GM23338 (cell line): ENCODE measurements at regions not wholly inside any gene's neighbourhood (a gene's known extent, or its start where the extent isn't known, plus 50 kb on each side); places are given as distances from the start of the nearest gene placed in this dataset.

Experiments
- ATAC-seq: fragments of 200-7000 bp; cut with Tn5 transposase; 3 replicates; pipeline ENCODE4 v1.9.1; 2020
- DNase-seq: peaks from one replicate; pipeline ENCODE4 v3.0.0-alpha.2; 2015; ENCODE audit warnings: low spot score
- H2AFZ ChIP-seq: fragments of 200-600 bp; sonication (generic); 2 replicates; pipeline ENCODE4 v1.8.0; 2016; ENCODE audit warnings: antibody characterized with exemption, mild to moderate bottlenecking, moderate library complexity
- H3F3A ChIP-seq: fragments of 200-600 bp; sonication (generic); replicated peaks from 2 replicates; pipeline ENCODE4 v1.8.0; 2017; ENCODE audit warnings: antibody characterized with exemption, mixed run types, low read depth
- H3K27ac ChIP-seq: fragments of 200-600 bp; sonication (generic); 2 replicates; pipeline ENCODE4 v1.6.1; 2016; ENCODE audit warnings: low read depth
- H3K27me3 ChIP-seq: fragments of 200-600 bp; sonication (generic); 2 replicates; pipeline ENCODE4 v1.8.0; 2016; ENCODE audit warnings: mild to moderate bottlenecking, mixed run types, moderate library complexity; ENCODE audit not compliant: insufficient read depth
- H3K36me3 ChIP-seq: fragments of 200-600 bp; sonication (generic); 2 replicates; pipeline ENCODE4 v1.8.0; 2016; ENCODE audit warnings: mild to moderate bottlenecking; ENCODE audit not compliant: insufficient read depth
- H3K4me1 ChIP-seq: fragments of 200-600 bp; sonication (generic); 2 replicates; pipeline ENCODE4 v1.8.0; 2016; ENCODE audit warnings: mild to moderate bottlenecking, moderate library complexity; ENCODE audit not compliant: insufficient read depth
- H3K4me2 ChIP-seq: fragments of 200-600 bp; sonication (generic); 2 replicates; pipeline ENCODE4 v1.7.1; 2017; ENCODE audit warnings: mixed run types
- H3K4me3 ChIP-seq: fragments of 200-600 bp; sonication (generic); 2 replicates; pipeline ENCODE4 v1.6.1; 2016; ENCODE audit warnings: mixed run types
- H3K79me2 ChIP-seq: fragments of 200-600 bp; sonication (generic); replicated peaks from 2 replicates; pipeline ENCODE4 v1.8.0; 2017; ENCODE audit warnings: mild to moderate bottlenecking; ENCODE audit not compliant: insufficient read depth
- H3K9me2 ChIP-seq: fragments of 200-600 bp; sonication (generic); 2 replicates; pipeline ENCODE4 v1.8.0; 2017; ENCODE audit not compliant: insufficient read depth
- H4K20me1 ChIP-seq: fragments of 200-600 bp; sonication (generic); replicated peaks from 2 replicates; pipeline ENCODE4 v1.8.0; 2017; ENCODE audit warnings: mild to moderate bottlenecking; ENCODE audit not compliant: insufficient read depth
- H3K27ac Mint-ChIP-seq: 2 replicates; pipeline ENCODE4 v1.8.0; 2020; ENCODE audit warnings: inconsistent platforms, mild to moderate bottlenecking, moderate library complexity, mixed read lengths
- H3K27me3 Mint-ChIP-seq: 3 replicates; pipeline ENCODE4 v1.8.0; 2022; ENCODE audit warnings: low read depth, mild to moderate bottlenecking, moderate library complexity, mixed read lengths, inconsistent platforms; ENCODE audit not compliant: insufficient read depth, poor library complexity
- H3K36me3 Mint-ChIP-seq: 3 replicates; pipeline ENCODE4 v1.8.0; 2021; ENCODE audit warnings: low read depth, mild to moderate bottlenecking, inconsistent platforms, moderate library complexity, mixed read lengths
- H3K4me1 Mint-ChIP-seq: 3 replicates; pipeline ENCODE4 v1.8.0; 2020; ENCODE audit warnings: mild to moderate bottlenecking, inconsistent platforms, mixed read lengths
- H3K4me3 Mint-ChIP-seq: 3 replicates; pipeline ENCODE4 v1.8.0; 2021; ENCODE audit warnings: moderate library complexity, mild to moderate bottlenecking, inconsistent platforms, mixed read lengths
- H3K9me3 Mint-ChIP-seq: 3 replicates; pipeline ENCODE4 v1.8.0; 2020; ENCODE audit warnings: moderate library complexity, mild to moderate bottlenecking, inconsistent platforms, mixed read lengths
- CREB1 ChIP-seq: fragments of 250-450 bp; sonication (Bioruptor Pico); IDR thresholded peaks from 2 replicates; pipeline ENCODE4 v1.5.0; 2020; ENCODE audit warnings: low read depth, mild to moderate bottlenecking, moderate library complexity
- EZH2 ChIP-seq: fragments of 200-600 bp; sonication (generic); IDR thresholded peaks from one replicate; pipeline ENCODE4 v1.8.0; 2017; ENCODE audit warnings: antibody characterized with exemption, mild to moderate bottlenecking, low read depth; ENCODE audit not compliant: unreplicated experiment
- EZH2phosphoT487 ChIP-seq: fragments of 200-600 bp; sonication (generic); IDR thresholded peaks from one replicate; pipeline ENCODE4 v1.8.1; 2018; ENCODE audit warnings: antibody characterized with exemption; ENCODE audit not compliant: unreplicated experiment
- JUNB ChIP-seq: IDR thresholded peaks from one replicate; pipeline ENCODE4 v1.6.1; 2016; ENCODE audit warnings: antibody characterized with exemption; ENCODE audit not compliant: unreplicated experiment
- NANOG ChIP-seq: IDR thresholded peaks from 2 replicates; pipeline ENCODE4 v1.6.1; 2016; ENCODE audit warnings: antibody characterized with exemption, borderline replicate concordance
- STAT1 ChIP-seq: IDR thresholded peaks from one replicate; pipeline ENCODE4 v1.6.1; 2016; ENCODE audit warnings: antibody characterized with exemption; ENCODE audit not compliant: unreplicated experiment
- ZNF114 ChIP-seq: fragments of 250-450 bp; sonication (Bioruptor Pico); IDR thresholded peaks from 2 replicates; pipeline ENCODE4 v1.5.0; 2020; ENCODE audit warnings: mild to moderate bottlenecking, moderate library complexity
- TF ChIP-seq, protein P1 (sequence below): fragments of 250-450 bp; sonication (Bioruptor Pico); IDR thresholded peaks from 2 replicates; pipeline ENCODE4 v1.5.0; 2020; ENCODE audit warnings: mild to moderate bottlenecking, moderate library complexity
- TF ChIP-seq, protein P2 (sequence below), 2 experiments: fragments of 200-600 bp in 1 of 2; sonication (generic) in 1 of 2; conservative IDR thresholded peaks; 2 replicates each; pipeline versions ENCODE4 v1.5.1 to v1.6.1; 2016 to 2017; ENCODE audit warnings: antibody characterized with exemption in 2 of 2, low read depth in 2 of 2, mild to moderate bottlenecking in 2 of 2, moderate library complexity in 1 of 2
- TF ChIP-seq, protein P3 (sequence below): IDR thresholded peaks from 2 replicates; pipeline ENCODE4 v1.6.1; 2016; ENCODE audit warnings: antibody characterized with exemption

DNA sequence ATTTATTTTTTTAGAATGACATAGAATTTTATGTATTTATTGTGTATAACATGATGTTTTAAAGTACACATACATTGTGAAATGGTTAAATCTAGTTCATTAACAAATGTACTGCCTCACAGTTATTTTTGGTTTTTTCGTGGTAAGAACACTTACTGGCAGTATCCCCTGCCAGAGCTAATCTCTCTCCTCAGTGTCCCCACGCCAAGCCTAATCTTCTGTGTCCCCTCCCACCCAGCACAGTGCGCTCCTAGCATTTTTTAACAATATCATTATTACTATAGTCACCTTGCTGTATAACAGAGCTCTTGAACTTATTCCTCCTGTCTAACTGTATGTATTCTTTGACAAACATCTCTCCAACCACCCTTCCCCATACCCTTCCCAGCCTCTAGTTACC is 333.2 kb downstream of the GABRB3 start (continued):
- TF ChIP-seq, protein P1, sequence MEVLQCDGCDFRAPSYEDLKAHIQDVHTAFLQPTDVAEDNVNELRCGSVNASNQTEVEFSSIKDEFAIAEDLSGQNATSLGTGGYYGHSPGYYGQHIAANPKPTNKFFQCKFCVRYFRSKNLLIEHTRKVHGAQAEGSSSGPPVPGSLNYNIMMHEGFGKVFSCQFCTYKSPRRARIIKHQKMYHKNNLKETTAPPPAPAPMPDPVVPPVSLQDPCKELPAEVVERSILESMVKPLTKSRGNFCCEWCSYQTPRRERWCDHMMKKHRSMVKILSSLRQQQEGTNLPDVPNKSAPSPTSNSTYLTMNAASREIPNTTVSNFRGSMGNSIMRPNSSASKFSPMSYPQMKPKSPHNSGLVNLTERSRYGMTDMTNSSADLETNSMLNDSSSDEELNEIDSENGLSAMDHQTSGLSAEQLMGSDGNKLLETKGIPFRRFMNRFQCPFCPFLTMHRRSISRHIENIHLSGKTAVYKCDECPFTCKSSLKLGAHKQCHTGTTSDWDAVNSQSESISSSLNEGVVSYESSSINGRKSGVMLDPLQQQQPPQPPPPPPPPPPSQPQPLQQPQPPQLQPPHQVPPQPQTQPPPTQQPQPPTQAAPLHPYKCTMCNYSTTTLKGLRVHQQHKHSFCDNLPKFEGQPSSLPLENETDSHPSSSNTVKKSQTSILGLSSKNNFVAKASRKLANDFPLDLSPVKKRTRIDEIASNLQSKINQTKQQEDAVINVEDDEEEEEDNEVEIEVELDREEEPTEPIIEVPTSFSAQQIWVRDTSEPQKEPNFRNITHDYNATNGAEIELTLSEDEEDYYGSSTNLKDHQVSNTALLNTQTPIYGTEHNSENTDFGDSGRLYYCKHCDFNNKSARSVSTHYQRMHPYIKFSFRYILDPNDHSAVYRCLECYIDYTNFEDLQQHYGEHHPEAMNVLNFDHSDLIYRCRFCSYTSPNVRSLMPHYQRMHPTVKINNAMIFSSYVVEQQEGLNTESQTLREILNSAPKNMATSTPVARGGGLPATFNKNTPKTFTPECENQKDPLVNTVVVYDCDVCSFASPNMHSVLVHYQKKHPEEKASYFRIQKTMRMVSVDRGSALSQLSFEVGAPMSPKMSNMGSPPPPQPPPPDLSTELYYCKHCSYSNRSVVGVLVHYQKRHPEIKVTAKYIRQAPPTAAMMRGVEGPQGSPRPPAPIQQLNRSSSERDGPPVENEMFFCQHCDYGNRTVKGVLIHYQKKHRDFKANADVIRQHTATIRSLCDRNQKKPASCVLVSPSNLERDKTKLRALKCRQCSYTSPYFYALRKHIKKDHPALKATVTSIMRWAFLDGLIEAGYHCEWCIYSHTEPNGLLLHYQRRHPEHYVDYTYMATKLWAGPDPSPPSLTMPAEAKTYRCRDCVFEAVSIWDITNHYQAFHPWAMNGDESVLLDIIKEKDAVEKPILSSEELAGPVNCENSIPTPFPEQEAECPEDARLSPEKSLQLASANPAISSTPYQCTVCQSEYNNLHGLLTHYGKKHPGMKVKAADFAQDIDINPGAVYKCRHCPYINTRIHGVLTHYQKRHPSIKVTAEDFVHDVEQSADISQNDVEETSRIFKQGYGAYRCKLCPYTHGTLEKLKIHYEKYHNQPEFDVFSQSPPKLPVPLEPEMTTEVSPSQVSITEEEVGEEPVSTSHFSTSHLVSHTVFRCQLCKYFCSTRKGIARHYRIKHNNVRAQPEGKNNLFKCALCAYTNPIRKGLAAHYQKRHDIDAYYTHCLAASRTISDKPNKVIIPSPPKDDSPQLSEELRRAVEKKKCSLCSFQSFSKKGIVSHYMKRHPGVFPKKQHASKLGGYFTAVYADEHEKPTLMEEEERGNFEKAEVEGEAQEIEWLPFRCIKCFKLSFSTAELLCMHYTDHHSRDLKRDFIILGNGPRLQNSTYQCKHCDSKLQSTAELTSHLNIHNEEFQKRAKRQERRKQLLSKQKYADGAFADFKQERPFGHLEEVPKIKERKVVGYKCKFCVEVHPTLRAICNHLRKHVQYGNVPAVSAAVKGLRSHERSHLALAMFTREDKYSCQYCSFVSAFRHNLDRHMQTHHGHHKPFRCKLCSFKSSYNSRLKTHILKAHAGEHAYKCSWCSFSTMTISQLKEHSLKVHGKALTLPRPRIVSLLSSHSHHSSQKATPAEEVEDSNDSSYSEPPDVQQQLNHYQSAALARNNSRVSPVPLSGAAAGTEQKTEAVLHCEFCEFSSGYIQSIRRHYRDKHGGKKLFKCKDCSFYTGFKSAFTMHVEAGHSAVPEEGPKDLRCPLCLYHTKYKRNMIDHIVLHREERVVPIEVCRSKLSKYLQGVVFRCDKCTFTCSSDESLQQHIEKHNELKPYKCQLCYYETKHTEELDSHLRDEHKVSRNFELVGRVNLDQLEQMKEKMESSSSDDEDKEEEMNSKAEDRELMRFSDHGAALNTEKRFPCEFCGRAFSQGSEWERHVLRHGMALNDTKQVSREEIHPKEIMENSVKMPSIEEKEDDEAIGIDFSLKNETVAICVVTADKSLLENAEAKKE (CRISPR knock-in tag) = no peak
- TF ChIP-seq EZH2 (no peak), NANOG (no peak), CREB1 (CRISPR knock-in tag) (no peak), STAT1 (no peak), ZNF114 (no peak), EZH2phosphoT487 (no peak)
- TF ChIP-seq, protein P2, sequence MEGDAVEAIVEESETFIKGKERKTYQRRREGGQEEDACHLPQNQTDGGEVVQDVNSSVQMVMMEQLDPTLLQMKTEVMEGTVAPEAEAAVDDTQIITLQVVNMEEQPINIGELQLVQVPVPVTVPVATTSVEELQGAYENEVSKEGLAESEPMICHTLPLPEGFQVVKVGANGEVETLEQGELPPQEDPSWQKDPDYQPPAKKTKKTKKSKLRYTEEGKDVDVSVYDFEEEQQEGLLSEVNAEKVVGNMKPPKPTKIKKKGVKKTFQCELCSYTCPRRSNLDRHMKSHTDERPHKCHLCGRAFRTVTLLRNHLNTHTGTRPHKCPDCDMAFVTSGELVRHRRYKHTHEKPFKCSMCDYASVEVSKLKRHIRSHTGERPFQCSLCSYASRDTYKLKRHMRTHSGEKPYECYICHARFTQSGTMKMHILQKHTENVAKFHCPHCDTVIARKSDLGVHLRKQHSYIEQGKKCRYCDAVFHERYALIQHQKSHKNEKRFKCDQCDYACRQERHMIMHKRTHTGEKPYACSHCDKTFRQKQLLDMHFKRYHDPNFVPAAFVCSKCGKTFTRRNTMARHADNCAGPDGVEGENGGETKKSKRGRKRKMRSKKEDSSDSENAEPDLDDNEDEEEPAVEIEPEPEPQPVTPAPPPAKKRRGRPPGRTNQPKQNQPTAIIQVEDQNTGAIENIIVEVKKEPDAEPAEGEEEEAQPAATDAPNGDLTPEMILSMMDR (conservative IDR thresholded peaks at IDR 0.05; ENCODE audit: low read depth in 2 of 2) = no peak

DNA sequence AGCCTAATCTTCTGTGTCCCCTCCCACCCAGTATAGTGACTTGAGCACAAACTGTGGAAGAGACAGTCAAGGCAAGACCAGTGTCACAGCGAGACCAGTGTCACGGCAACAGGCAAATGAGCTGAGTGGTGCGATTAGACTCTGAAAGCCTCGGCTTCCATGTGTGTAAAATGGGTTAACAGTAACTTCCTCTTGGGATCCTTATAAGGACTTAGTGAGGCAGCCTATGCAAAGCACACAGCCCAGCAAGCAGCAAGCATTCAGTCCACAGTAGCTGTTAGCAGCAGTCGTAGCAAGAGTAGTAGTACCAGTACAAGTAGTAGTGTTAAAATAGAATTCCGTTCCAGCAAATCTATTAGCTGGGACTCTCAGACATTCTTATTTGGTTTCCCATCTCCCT is 334.1 kb downstream of the GABRB3 start:
- Histone ChIP-seq H3K36me3 (no peaks in the 10 kb centered on the region), H3K9me2 (peaks cover 8% of the 10 kb centered on the region; the same call in 1 of the 2 replicates), H3K79me2 (no peaks in the 10 kb centered on the region), H3K27ac (no peak overlapping the region), H3K4me1 (no peaks in the 10 kb centered on the region), H3K4me2 (no peak overlapping the region), H3K27me3 (no peaks in the 10 kb centered on the region), H3K4me3 (no peak overlapping the region), H4K20me1 (no peaks in the 10 kb centered on the region), H3F3A (no peaks in the 10 kb centered on the region), H2AFZ (no peak overlapping the region)
- H3K27me3 Mint-ChIP-seq = peaks cover 7% of the 10 kb centered on the region
- ATAC-seq (peak; percentile 40; the same call in 1 of the 3 replicates), DNase-seq (no peak)
- no peak overlapping the region for H3K27ac Mint-ChIP-seq
- no peaks in the 10 kb centered on the region for H3K4me1 Mint-ChIP-seq
- no peak overlapping the region for H3K4me3 Mint-ChIP-seq
- peaks cover 4% of the 10 kb centered on the region; the same call in 1 of the 3 replicates for H3K9me3 Mint-ChIP-seq
- H3K36me3 Mint-ChIP-seq = peaks cover 3% of the 10 kb centered on the region; the same call in 1 of the 3 replicates
- no peak for TF ChIP-seq ZNF114
- TF ChIP-seq, protein P2 (conservative IDR thresholded peaks at IDR 0.05; ENCODE audit: low read depth in 2 of 2) = no peak
- no peak for TF ChIP-seq JUNB
- no peak for TF ChIP-seq CREB1 (CRISPR knock-in tag)
- TF ChIP-seq, protein P3, sequence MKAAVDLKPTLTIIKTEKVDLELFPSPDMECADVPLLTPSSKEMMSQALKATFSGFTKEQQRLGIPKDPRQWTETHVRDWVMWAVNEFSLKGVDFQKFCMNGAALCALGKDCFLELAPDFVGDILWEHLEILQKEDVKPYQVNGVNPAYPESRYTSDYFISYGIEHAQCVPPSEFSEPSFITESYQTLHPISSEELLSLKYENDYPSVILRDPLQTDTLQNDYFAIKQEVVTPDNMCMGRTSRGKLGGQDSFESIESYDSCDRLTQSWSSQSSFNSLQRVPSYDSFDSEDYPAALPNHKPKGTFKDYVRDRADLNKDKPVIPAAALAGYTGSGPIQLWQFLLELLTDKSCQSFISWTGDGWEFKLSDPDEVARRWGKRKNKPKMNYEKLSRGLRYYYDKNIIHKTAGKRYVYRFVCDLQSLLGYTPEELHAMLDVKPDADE = no peak
- TF ChIP-seq NANOG = no peak
- TF ChIP-seq EZH2 = no peak
